ENCODE measurements at regions not wholly inside any gene's neighbourhood (a gene's known extent, or its start where the extent isn't known, plus 50 kb on each side); places are given as distances from the start of the nearest gene placed in this dataset.

- H3K27ac ChIP-seq (ENCODE audit: insufficient read depth in 1 of 2, low read depth in 1 of 2, low read length in 2 of 2, poor library complexity in 1 of 2, severe bottlenecking in 2 of 2): no peak overlapping the region
- ChIA-PET POLR2A (no interaction called here), CTCF (no interaction called here)
- WGBS (ENCODE audit: insufficient coverage): 100% methylated on average over 6 of the region's 8 CpGs
- no peak overlapping the region for H3K4me3 ChIP-seq (ENCODE audit: control insufficient read depth in 1 of 7, extremely low read depth in 1 of 7, insufficient read depth in 4 of 7, low read depth in 2 of 7, low read length in 6 of 7)
- H3K4me1 ChIP-seq (ENCODE audit: control extremely low read depth in 1 of 4, control insufficient read depth in 4 of 4, insufficient read depth in 4 of 4, low read length in 3 of 4): no peaks in the 10 kb centered on the region
- H3K9me3 ChIP-seq (ENCODE audit: control extremely low read depth in 1 of 5, control insufficient read depth in 4 of 5, insufficient read depth in 2 of 5, low read depth in 1 of 5, low read length in 4 of 5): peaks cover 0 to 3% (median 0%) of the 10 kb centered on the region in 5 experiments
- H3K27me3 ChIP-seq (replicated peaks in 2 of 5; ENCODE audit: control insufficient read depth in 4 of 5, insufficient read depth in 5 of 5, low read length in 4 of 5): no peaks in the 10 kb centered on the region
- no peak for DNase-seq
- no peaks in the 10 kb centered on the region for H3K36me3 ChIP-seq (ENCODE audit: control insufficient read depth in 4 of 4, insufficient read depth in 4 of 4, low read length in 3 of 4)
Measured at GRCh38 chr17:69779378-69780214, 295.4 kb upstream of the KCNJ16 start.

GRCh38 chr17:69783865-69784264 lies 291.2 kb upstream of the KCNJ16 start:
- no peak for DNase-seq
- CTCF ChIA-PET: no interaction called here
- POLR2A ChIA-PET: no interaction called here
- no peak overlapping the region for H3K4me3 ChIP-seq (ENCODE audit: control insufficient read depth in 1 of 7, extremely low read depth in 1 of 7, insufficient read depth in 4 of 7, low read depth in 2 of 7, low read length in 6 of 7)
- H3K27ac ChIP-seq (ENCODE audit: insufficient read depth in 1 of 2, low read depth in 1 of 2, low read length in 2 of 2, poor library complexity in 1 of 2, severe bottlenecking in 2 of 2): no peak overlapping the region
- H3K9me3 ChIP-seq (ENCODE audit: control extremely low read depth in 1 of 5, control insufficient read depth in 4 of 5, insufficient read depth in 2 of 5, low read depth in 1 of 5, low read length in 4 of 5): peaks cover 0 to 3% (median 0%) of the 10 kb centered on the region in 5 experiments
- WGBS (ENCODE audit: insufficient coverage): 100% methylated on average over 1 of the region's 3 CpGs
- H3K36me3 ChIP-seq (ENCODE audit: control insufficient read depth in 4 of 4, insufficient read depth in 4 of 4, low read length in 3 of 4): no peaks in the 10 kb centered on the region
- no peaks in the 10 kb centered on the region for H3K27me3 ChIP-seq (replicated peaks in 2 of 5; ENCODE audit: control insufficient read depth in 4 of 5, insufficient read depth in 5 of 5, low read length in 4 of 5)
- no peaks in the 10 kb centered on the region for H3K4me1 ChIP-seq (ENCODE audit: control extremely low read depth in 1 of 4, control insufficient read depth in 4 of 4, insufficient read depth in 4 of 4, low read length in 3 of 4)

GRCh38 chr17:69788957-69789356 lies 286.1 kb upstream of the KCNJ16 start:
- no peak overlapping the region for H3K27ac ChIP-seq (ENCODE audit: insufficient read depth in 1 of 2, low read depth in 1 of 2, low read length in 2 of 2, poor library complexity in 1 of 2, severe bottlenecking in 2 of 2)
- no peaks in the 10 kb centered on the region for H3K9me3 ChIP-seq (ENCODE audit: control extremely low read depth in 1 of 5, control insufficient read depth in 4 of 5, insufficient read depth in 2 of 5, low read depth in 1 of 5, low read length in 4 of 5)
- no peaks in the 10 kb centered on the region for H3K36me3 ChIP-seq (ENCODE audit: control insufficient read depth in 4 of 4, insufficient read depth in 4 of 4, low read length in 3 of 4)
- CTCF ChIA-PET: no interaction called here
- no peak for DNase-seq
- H3K4me3 ChIP-seq (ENCODE audit: control insufficient read depth in 1 of 7, extremely low read depth in 1 of 7, insufficient read depth in 4 of 7, low read depth in 2 of 7, low read length in 6 of 7): no peak overlapping the region
- WGBS (ENCODE audit: insufficient coverage): 100% methylated on average over 1 of the region's 2 CpGs
- no peaks in the 10 kb centered on the region for H3K4me1 ChIP-seq (ENCODE audit: control extremely low read depth in 1 of 4, control insufficient read depth in 4 of 4, insufficient read depth in 4 of 4, low read length in 3 of 4)
- POLR2A ChIA-PET: no interaction called here
- H3K27me3 ChIP-seq (replicated peaks in 2 of 5; ENCODE audit: control insufficient read depth in 4 of 5, insufficient read depth in 5 of 5, low read length in 4 of 5): no peaks in the 10 kb centered on the region

GRCh38 chr17:69796078-69796477 lies 278.9 kb upstream of the KCNJ16 start:
- CTCF ChIA-PET: interaction anchor here (0.6 kb wide), 1 partner anchor 40 kb away, joined by 3 read pairs; no protein-coding TSS in a partner anchor
- Histone ChIP-seq H3K4me1 (ENCODE audit: control extremely low read depth in 1 of 4, control insufficient read depth in 4 of 4, insufficient read depth in 4 of 4, low read length in 3 of 4) (no peaks in the 10 kb centered on the region), H3K27me3 (replicated peaks in 2 of 5; ENCODE audit: control insufficient read depth in 4 of 5, insufficient read depth in 5 of 5, low read length in 4 of 5) (no peaks in the 10 kb centered on the region), H3K36me3 (ENCODE audit: control insufficient read depth in 4 of 4, insufficient read depth in 4 of 4, low read length in 3 of 4) (no peaks in the 10 kb centered on the region), H3K4me3 (ENCODE audit: control insufficient read depth in 1 of 7, extremely low read depth in 1 of 7, insufficient read depth in 4 of 7, low read depth in 2 of 7, low read length in 6 of 7) (no peak overlapping the region), H3K27ac (ENCODE audit: insufficient read depth in 1 of 2, low read depth in 1 of 2, low read length in 2 of 2, poor library complexity in 1 of 2, severe bottlenecking in 2 of 2) (no peak overlapping the region), H3K9me3 (ENCODE audit: control extremely low read depth in 1 of 5, control insufficient read depth in 4 of 5, insufficient read depth in 2 of 5, low read depth in 1 of 5, low read length in 4 of 5) (peaks cover 0 to 7% (median under 1%) of the 10 kb centered on the region in 5 experiments)
- DNase-seq: no peak
- POLR2A ChIA-PET: no interaction called here
- no CpG with 5 or more reads among the region's 1 CpG for WGBS (ENCODE audit: insufficient coverage)

- no peak for DNase-seq
- CTCF ChIA-PET: no interaction called here
- H3K9me3 ChIP-seq (ENCODE audit: control extremely low read depth in 1 of 5, control insufficient read depth in 4 of 5, insufficient read depth in 2 of 5, low read depth in 1 of 5, low read length in 4 of 5): peaks cover 0 to 17% (median 5%) of the 10 kb centered on the region in 5 experiments
- H3K4me3 ChIP-seq (ENCODE audit: control insufficient read depth in 1 of 7, extremely low read depth in 1 of 7, insufficient read depth in 4 of 7, low read depth in 2 of 7, low read length in 6 of 7): no peak overlapping the region
- no peak overlapping the region for H3K27ac ChIP-seq (ENCODE audit: insufficient read depth in 1 of 2, low read depth in 1 of 2, low read length in 2 of 2, poor library complexity in 1 of 2, severe bottlenecking in 2 of 2)
- H3K27me3 ChIP-seq (replicated peaks in 2 of 5; ENCODE audit: control insufficient read depth in 4 of 5, insufficient read depth in 5 of 5, low read length in 4 of 5): no peaks in the 10 kb centered on the region
- H3K4me1 ChIP-seq (ENCODE audit: control extremely low read depth in 1 of 4, control insufficient read depth in 4 of 4, insufficient read depth in 4 of 4, low read length in 3 of 4): no peaks in the 10 kb centered on the region
- WGBS (ENCODE audit: insufficient coverage): 92% methylated on average over 3 of the region's 3 CpGs
- POLR2A ChIA-PET: no interaction called here
- H3K36me3 ChIP-seq (ENCODE audit: control insufficient read depth in 4 of 4, insufficient read depth in 4 of 4, low read length in 3 of 4): no peaks in the 10 kb centered on the region
Measured at GRCh38 chr17:69800870-69801269, 274.2 kb upstream of the KCNJ16 start.

- WGBS (ENCODE audit: insufficient coverage): 97% methylated on average over 3 of the region's 3 CpGs
- ChIA-PET POLR2A (no interaction called here), CTCF (no interaction called here)
- peaks cover 0 to 17% (median 5%) of the 10 kb centered on the region in 5 experiments for H3K9me3 ChIP-seq (ENCODE audit: control extremely low read depth in 1 of 5, control insufficient read depth in 4 of 5, insufficient read depth in 2 of 5, low read depth in 1 of 5, low read length in 4 of 5)
- no peak overlapping the region for H3K27ac ChIP-seq (ENCODE audit: insufficient read depth in 1 of 2, low read depth in 1 of 2, low read length in 2 of 2, poor library complexity in 1 of 2, severe bottlenecking in 2 of 2)
- no peak overlapping the region for H3K4me3 ChIP-seq (ENCODE audit: control insufficient read depth in 1 of 7, extremely low read depth in 1 of 7, insufficient read depth in 4 of 7, low read depth in 2 of 7, low read length in 6 of 7)
- no peak for DNase-seq
- H3K4me1 ChIP-seq (ENCODE audit: control extremely low read depth in 1 of 4, control insufficient read depth in 4 of 4, insufficient read depth in 4 of 4, low read length in 3 of 4): no peaks in the 10 kb centered on the region
- no peaks in the 10 kb centered on the region for H3K36me3 ChIP-seq (ENCODE audit: control insufficient read depth in 4 of 4, insufficient read depth in 4 of 4, low read length in 3 of 4)
- H3K27me3 ChIP-seq (replicated peaks in 2 of 5; ENCODE audit: control insufficient read depth in 4 of 5, insufficient read depth in 5 of 5, low read length in 4 of 5): no peaks in the 10 kb centered on the region
Measured at GRCh38 chr17:69801368-69801767, 273.7 kb upstream of the KCNJ16 start.

GRCh38 chr17:69802045-69802740 lies 272.8 kb upstream of the KCNJ16 start:
- no peak overlapping the region for H3K27ac ChIP-seq (ENCODE audit: insufficient read depth in 1 of 2, low read depth in 1 of 2, low read length in 2 of 2, poor library complexity in 1 of 2, severe bottlenecking in 2 of 2)
- WGBS (ENCODE audit: insufficient coverage): 94% methylated on average over 5 of the region's 5 CpGs
- no peaks in the 10 kb centered on the region for H3K4me1 ChIP-seq (ENCODE audit: control extremely low read depth in 1 of 4, control insufficient read depth in 4 of 4, insufficient read depth in 4 of 4, low read length in 3 of 4)
- H3K36me3 ChIP-seq (ENCODE audit: control insufficient read depth in 4 of 4, insufficient read depth in 4 of 4, low read length in 3 of 4): no peaks in the 10 kb centered on the region
- DNase-seq: no peak
- peaks cover 0 to 17% (median 5%) of the 10 kb centered on the region in 5 experiments for H3K9me3 ChIP-seq (ENCODE audit: control extremely low read depth in 1 of 5, control insufficient read depth in 4 of 5, insufficient read depth in 2 of 5, low read depth in 1 of 5, low read length in 4 of 5)
- CTCF ChIA-PET: no interaction called here
- H3K27me3 ChIP-seq (replicated peaks in 2 of 5; ENCODE audit: control insufficient read depth in 4 of 5, insufficient read depth in 5 of 5, low read length in 4 of 5): no peaks in the 10 kb centered on the region
- H3K4me3 ChIP-seq (ENCODE audit: control insufficient read depth in 1 of 7, extremely low read depth in 1 of 7, insufficient read depth in 4 of 7, low read depth in 2 of 7, low read length in 6 of 7): no peak overlapping the region
- POLR2A ChIA-PET: no interaction called here

Measured in common myeloid progenitor, CD34-positive (primary cell).